B cell (primary cell): ENCODE measurements at regions not wholly inside any gene's neighbourhood (a gene's known extent, or its start where the extent isn't known, plus 50 kb on each side); places are given as distances from the start of the nearest gene placed in this dataset.

ENCODE experiments used
- ATAC-seq: fragments of 200-7000 bp; cut with Tn5 transposase; one replicate; pipeline ENCODE4 v1.10.0; 2021; ENCODE audit warnings: low read depth, mild to moderate bottlenecking, moderate number of reproducible peaks, moderate library complexity
- CTCF ChIA-PET: fragments of 350-600 bp; sonication (Branson Sonifier 250); formaldehyde crosslinking; loops from one replicate; lab custom pipeline; 2021; ENCODE audit warnings: antibody characterized with exemption, inconsistent platforms; lab: Charles Lee
- POLR2A ChIA-PET: fragments of 350-600 bp; sonication (Branson Sonifier 250); formaldehyde crosslinking; loops from one replicate; lab custom pipeline; 2021; ENCODE audit warnings: antibody characterized with exemption; lab: Charles Lee
- DNase-seq: peaks from one replicate; pipeline ENCODE4 v3.0.0; 2013
- H2AFZ ChIP-seq: 2 replicates; pipeline ENCODE4 v1.6.1; 2012; ENCODE audit warnings: mild to moderate bottlenecking, low read depth, low read length; ENCODE audit not compliant: insufficient read depth, poor library complexity, severe bottlenecking
- H3K27ac ChIP-seq, 2 donors: 1 replicate in 1 of 2; 2 replicates in 1 of 2; pipeline ENCODE4 v1.5.1; 2012 to 2013; ENCODE audit warnings: low read length in 2 of 2, mild to moderate bottlenecking in 2 of 2, moderate library complexity in 1 of 2
- H3K27me3 ChIP-seq, 4 experiments: fragments of 200-600 bp in 1 of 4; sonication (generic) in 1 of 4; replicated peaks in 1 of 4; 1 replicate in 2 of 4; 2 replicates in 2 of 4; pipeline versions ENCODE4 v1.6.1 to v1.7.0; 2013 to 2016; ENCODE audit warnings: low read length in 3 of 4, mild to moderate bottlenecking in 2 of 4, mixed read lengths in 1 of 4, moderate library complexity in 1 of 4; ENCODE audit not compliant: insufficient read depth in 4 of 4, control insufficient read depth in 3 of 4; ENCODE audit errors: control extremely low read depth in 1 of 4
- H3K36me3 ChIP-seq, 2 experiments: replicated peaks in 1 of 2; 1 replicate in 1 of 2; 2 replicates in 1 of 2; pipeline versions ENCODE4 v1.6.1 to v1.7.1; 2013; ENCODE audit warnings: low read length in 1 of 2; ENCODE audit not compliant: insufficient read depth in 2 of 2, control insufficient read depth in 1 of 2; ENCODE audit errors: control extremely low read depth in 1 of 2, extremely low read depth in 1 of 2
- H3K4me1 ChIP-seq, 2 donors: fragments of 200-600 bp in 1 of 2; sonication (generic) in 1 of 2; 1 replicate in 1 of 2; 2 replicates in 1 of 2; pipeline versions ENCODE4 v1.5.1 to v1.6.1; 2013 to 2017; ENCODE audit warnings: low read length in 2 of 2; ENCODE audit not compliant: control insufficient read depth in 2 of 2, insufficient read depth in 2 of 2
- H3K4me2 ChIP-seq: replicated peaks from 2 replicates; pipeline ENCODE3; 2012; ENCODE audit warnings: mild to moderate bottlenecking, low read depth, low read length; ENCODE audit not compliant: poor library complexity, severe bottlenecking
- H3K4me3 ChIP-seq, 5 experiments: fragments of 200-600 bp in 1 of 5; sonication (generic) in 1 of 5; 1 replicate in 3 of 5; 2 replicates in 2 of 5; pipeline versions ENCODE4 v1.5.1 to v1.7.0; 2011 to 2016; ENCODE audit warnings: low read length in 4 of 5, mild to moderate bottlenecking in 4 of 5, low read depth in 2 of 5, control low read depth in 1 of 5, moderate library complexity in 1 of 5; ENCODE audit not compliant: insufficient read depth in 1 of 5; ENCODE audit errors: control extremely low read depth in 1 of 5, extremely low read depth in 1 of 5
- H3K79me2 ChIP-seq: fragments of 200-600 bp; sonication (generic); one replicate; pipeline ENCODE4 v1.6.0; 2016; ENCODE audit warnings: low read length; ENCODE audit not compliant: control insufficient read depth, insufficient read depth
- H3K9ac ChIP-seq: fragments of 200-600 bp; sonication (generic); 2 replicates; pipeline ENCODE4 v1.6.1; 2017; ENCODE audit warnings: mild to moderate bottlenecking, low read length, moderate library complexity
- H3K9me3 ChIP-seq, 3 donors: one replicate each; pipeline versions ENCODE4 v1.6.1 to v1.7.1; 2013; ENCODE audit warnings: low read length in 2 of 3; ENCODE audit not compliant: control insufficient read depth in 2 of 3, insufficient read depth in 1 of 3; ENCODE audit errors: control extremely low read depth in 1 of 3
- H4K20me1 ChIP-seq: 2 replicates; pipeline ENCODE4 v1.6.0; 2012; ENCODE audit warnings: mild to moderate bottlenecking, low read length; ENCODE audit not compliant: insufficient read depth, control insufficient read depth, poor library complexity, severe bottlenecking
- H3K27ac Mint-ChIP-seq: one replicate; pipeline ENCODE4 v1.8.0; 2021; ENCODE audit warnings: mixed read lengths
- H3K27me3 Mint-ChIP-seq: one replicate; pipeline ENCODE4 v1.8.0; 2021; ENCODE audit warnings: mixed read lengths
- H3K4me1 Mint-ChIP-seq: one replicate; pipeline ENCODE4 v1.8.0; 2021; ENCODE audit warnings: mixed read lengths
- H3K4me3 Mint-ChIP-seq: one replicate; pipeline ENCODE4 v1.8.0; 2021; ENCODE audit warnings: mixed read lengths
- H3K9me3 Mint-ChIP-seq: one replicate; pipeline ENCODE4 v1.8.0; 2022; ENCODE audit warnings: mixed read lengths; ENCODE audit not compliant: insufficient read depth
- CTCF ChIP-seq: fragments of 200-600 bp; IDR thresholded peaks from one replicate; pipeline ENCODE4 v1.8.0; 2022; ENCODE audit warnings: antibody characterized with exemption, mild to moderate bottlenecking
- EZH2 ChIP-seq: IDR thresholded peaks from 2 replicates; pipeline ENCODE4 v1.6.1; 2012; ENCODE audit warnings: borderline replicate concordance, low read depth, mild to moderate bottlenecking, moderate library complexity, low read length; ENCODE audit not compliant: insufficient read depth, poor library complexity, severe bottlenecking
- WGBS: methylation state at CpG from one replicate; pipeline ENCODE4 v1.1.5; 2013; ENCODE audit warnings: missing lambda C conversion rate; ENCODE audit not compliant: insufficient coverage; 5-methylcytosine and 5-hydroxymethylcytosine counted together
- intact Hi-C: fragments of 100-400 bp; cut with micrococcal nuclease; formaldehyde crosslinking; loops from one replicate; pipeline ENCODE4 v1.10.0; 2022

GRCh38 chr18:41828137-41828536 lies 126.9 kb upstream of the PIK3C3 start:
- Mint-ChIP-seq H3K4me1 (no peaks in the 10 kb centered on the region), H3K27ac (no peak overlapping the region), H3K9me3 (peaks cover 5% of the 10 kb centered on the region), H3K4me3 (no peak overlapping the region), H3K27me3 (no peaks in the 10 kb centered on the region)
- Histone ChIP-seq H3K36me3 (no peaks in the 10 kb centered on the region), H3K4me1 (no peaks in the 10 kb centered on the region), H2AFZ (no peak overlapping the region), H3K27ac (no peak overlapping the region), H4K20me1 (no peaks in the 10 kb centered on the region), H3K79me2 (no peaks in the 10 kb centered on the region), H3K4me2 (no peak overlapping the region), H3K27me3 (no peaks in the 10 kb centered on the region), H3K9me3 (no peaks in the 10 kb centered on the region), H3K4me3 (no peak overlapping the region), H3K9ac (no peak overlapping the region)
- no peak for DNase-seq
- no CpG with 5 or more reads among the region's 2 CpGs for WGBS
- ChIA-PET CTCF (no interaction called here), POLR2A (no interaction called here)
- ATAC-seq = no peak
- intact Hi-C loops = no loop called here
- TF ChIP-seq CTCF (no peak), EZH2 (no peak)

GRCh38 chr18:41820784-41821183 lies 134.2 kb upstream of the PIK3C3 start:
- CTCF ChIA-PET = no interaction called here
- H3K9me3 Mint-ChIP-seq = peaks cover 2% of the 10 kb centered on the region
- Histone ChIP-seq H3K4me2 (no peak overlapping the region), H3K27ac (no peak overlapping the region), H2AFZ (no peak overlapping the region), H3K27me3 (no peaks in the 10 kb centered on the region), H3K9ac (no peak overlapping the region), H3K9me3 (peaks cover 0 to 5% (median 0%) of the 10 kb centered on the region in 3 donors), H3K79me2 (no peaks in the 10 kb centered on the region), H4K20me1 (no peaks in the 10 kb centered on the region), H3K36me3 (no peaks in the 10 kb centered on the region), H3K4me3 (no peak overlapping the region), H3K4me1 (no peaks in the 10 kb centered on the region)
- POLR2A ChIA-PET = no interaction called here
- no peak overlapping the region for H3K4me3 Mint-ChIP-seq
- no peaks in the 10 kb centered on the region for H3K4me1 Mint-ChIP-seq
- no peak overlapping the region for H3K27ac Mint-ChIP-seq
- TF ChIP-seq EZH2 = no peak
- no peak for TF ChIP-seq CTCF
- no peak for DNase-seq
- WGBS = 85% methylated on average over 2 of the region's 3 CpGs
- intact Hi-C loops = no loop called here
- ATAC-seq = no peak
- no peaks in the 10 kb centered on the region for H3K27me3 Mint-ChIP-seq
